DND-41 (cell line): ENCODE measurements at regions not wholly inside any gene's neighbourhood (a gene's known extent, or its start where the extent isn't known, plus 50 kb on each side); places are given as distances from the start of the nearest gene placed in this dataset.

Source experiments
- ATAC-seq: fragments of 200-7000 bp; cut with Tn5 transposase; 3 replicates; pipeline ENCODE4 v1.9.1; 2021; ENCODE audit warnings: low read depth; ENCODE audit not compliant: insufficient read depth
- DNase-seq: peaks from one replicate; pipeline ENCODE4 v3.0.0-alpha.2; 2020
- H2AFZ ChIP-seq: 2 replicates; pipeline ENCODE4 v1.6.0; 2012; ENCODE audit warnings: low read depth, low read length
- H3K27ac ChIP-seq: 2 replicates; pipeline ENCODE4 v1.5.1; 2012; ENCODE audit warnings: low read length, inconsistent platforms
- H3K27me3 ChIP-seq: fragments of 200-600 bp; sonication (generic); 2 replicates; pipeline ENCODE4 v1.6.0; 2012; ENCODE audit warnings: low read length, mild to moderate bottlenecking, inconsistent platforms; ENCODE audit not compliant: insufficient read depth, poor library complexity
- H3K36me3 ChIP-seq: 2 replicates; pipeline ENCODE4 v1.5.1; 2012; ENCODE audit warnings: low read length, inconsistent platforms; ENCODE audit not compliant: insufficient read depth
- H3K4me1 ChIP-seq: 2 replicates; pipeline ENCODE4 v1.5.1; 2012; ENCODE audit warnings: mild to moderate bottlenecking, low read length; ENCODE audit not compliant: insufficient read depth
- H3K4me2 ChIP-seq: 2 replicates; pipeline ENCODE4 v1.6.0; 2012; ENCODE audit warnings: mild to moderate bottlenecking, moderate library complexity, low read length, inconsistent platforms; ENCODE audit not compliant: insufficient read depth
- H3K4me3 ChIP-seq, 2 experiments: fragments of 200-600 bp in 1 of 2; shearing (Covaris generic) in 1 of 2; 2 replicates each; pipeline ENCODE4 v1.5.1; 2012 to 2016; ENCODE audit warnings: inconsistent platforms in 2 of 2, low read length in 2 of 2, mild to moderate bottlenecking in 2 of 2, low read depth in 1 of 2, moderate library complexity in 1 of 2
- H3K79me2 ChIP-seq: 2 replicates; pipeline ENCODE4 v1.6.0; 2012; ENCODE audit warnings: low read length, inconsistent platforms; ENCODE audit not compliant: insufficient read depth
- H3K9ac ChIP-seq: 2 replicates; pipeline ENCODE4 v1.6.0; 2012; ENCODE audit warnings: low read depth, mild to moderate bottlenecking, inconsistent platforms, low read length, moderate library complexity
- H3K9me3 ChIP-seq: 2 replicates; pipeline ENCODE4 v1.5.1; 2012; ENCODE audit warnings: low read length, moderate library complexity, mild to moderate bottlenecking, inconsistent platforms; ENCODE audit not compliant: insufficient read depth, severe bottlenecking
- H4K20me1 ChIP-seq: 2 replicates; pipeline ENCODE4 v1.6.0; 2012; ENCODE audit warnings: low read length; ENCODE audit not compliant: insufficient read depth
- EZH2 ChIP-seq: IDR thresholded peaks from 3 replicates; pipeline ENCODE4 v1.6.1; 2012; ENCODE audit warnings: borderline replicate concordance, low read depth, mild to moderate bottlenecking, moderate library complexity, low read length, inconsistent platforms; ENCODE audit not compliant: severe bottlenecking
- TF ChIP-seq, protein P1 (sequence below): IDR thresholded peaks from 2 replicates; pipeline ENCODE4 v1.5.1; 2012; ENCODE audit warnings: borderline replicate concordance, low read length, moderate library complexity, mild to moderate bottlenecking; ENCODE audit not compliant: poor library complexity, severe bottlenecking; ENCODE audit errors: extremely low read depth

DNA sequence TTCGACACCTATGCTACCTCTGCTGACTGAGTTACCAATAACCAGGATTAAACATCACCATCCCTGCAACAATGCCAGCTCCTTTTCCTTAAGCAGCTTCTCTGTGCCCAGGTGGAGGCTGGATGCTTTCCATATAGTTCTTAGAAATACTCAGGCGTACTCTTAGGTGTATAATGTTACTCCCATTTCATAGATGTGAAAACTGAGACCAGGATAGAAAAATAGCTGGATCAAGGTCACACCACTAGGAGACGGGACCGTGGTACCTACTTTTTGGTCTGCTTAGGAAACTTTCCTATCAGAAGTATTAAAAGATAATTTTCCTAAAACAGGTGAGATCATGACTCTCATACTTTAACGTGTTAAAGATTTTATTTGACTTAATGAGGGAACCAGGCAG lies 141.7 kb upstream of the RPL38 start:
- TF ChIP-seq, protein P1, sequence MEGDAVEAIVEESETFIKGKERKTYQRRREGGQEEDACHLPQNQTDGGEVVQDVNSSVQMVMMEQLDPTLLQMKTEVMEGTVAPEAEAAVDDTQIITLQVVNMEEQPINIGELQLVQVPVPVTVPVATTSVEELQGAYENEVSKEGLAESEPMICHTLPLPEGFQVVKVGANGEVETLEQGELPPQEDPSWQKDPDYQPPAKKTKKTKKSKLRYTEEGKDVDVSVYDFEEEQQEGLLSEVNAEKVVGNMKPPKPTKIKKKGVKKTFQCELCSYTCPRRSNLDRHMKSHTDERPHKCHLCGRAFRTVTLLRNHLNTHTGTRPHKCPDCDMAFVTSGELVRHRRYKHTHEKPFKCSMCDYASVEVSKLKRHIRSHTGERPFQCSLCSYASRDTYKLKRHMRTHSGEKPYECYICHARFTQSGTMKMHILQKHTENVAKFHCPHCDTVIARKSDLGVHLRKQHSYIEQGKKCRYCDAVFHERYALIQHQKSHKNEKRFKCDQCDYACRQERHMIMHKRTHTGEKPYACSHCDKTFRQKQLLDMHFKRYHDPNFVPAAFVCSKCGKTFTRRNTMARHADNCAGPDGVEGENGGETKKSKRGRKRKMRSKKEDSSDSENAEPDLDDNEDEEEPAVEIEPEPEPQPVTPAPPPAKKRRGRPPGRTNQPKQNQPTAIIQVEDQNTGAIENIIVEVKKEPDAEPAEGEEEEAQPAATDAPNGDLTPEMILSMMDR: no peak
- no peak for TF ChIP-seq EZH2
- Histone ChIP-seq H3K36me3 (no peaks in the 10 kb centered on the region), H3K79me2 (no peaks in the 10 kb centered on the region), H3K4me3 (no peak overlapping the region), H3K4me2 (no peak overlapping the region), H4K20me1 (no peaks in the 10 kb centered on the region), H3K9me3 (no peaks in the 10 kb centered on the region), H2AFZ (no peak overlapping the region), H3K27ac (no peak overlapping the region), H3K27me3 (peaks cover 5% of the 10 kb centered on the region), H3K4me1 (no peaks in the 10 kb centered on the region), H3K9ac (no peak overlapping the region)
- no peak for DNase-seq
- no peak for ATAC-seq

DNA sequence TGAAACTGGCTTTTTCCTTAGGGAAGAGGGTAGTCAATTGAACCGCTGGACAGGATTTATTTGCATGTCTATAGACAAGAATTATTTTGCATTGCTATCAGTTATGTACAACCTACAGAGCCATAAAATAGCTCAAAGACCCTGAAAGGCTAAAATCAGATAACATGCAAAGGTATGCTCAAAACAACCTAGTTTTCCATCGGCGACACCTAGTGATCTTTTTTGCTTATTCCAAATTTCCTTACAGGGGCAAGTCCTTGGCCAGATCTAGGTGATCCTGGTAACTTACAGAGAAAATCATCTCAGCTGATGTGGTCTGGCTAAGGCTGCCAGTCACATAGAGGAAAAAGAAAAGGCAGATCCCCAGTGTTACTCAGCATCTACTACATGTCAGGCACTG lies 141.2 kb upstream of the RPL38 start:
- no peak for TF ChIP-seq EZH2
- TF ChIP-seq, protein P1: no peak
- no peaks in the 10 kb centered on the region for H3K9me3 ChIP-seq
- H2AFZ ChIP-seq: no peak overlapping the region
- H3K4me1 ChIP-seq: no peaks in the 10 kb centered on the region
- H3K27me3 ChIP-seq: peaks cover 5% of the 10 kb centered on the region
- no peak overlapping the region for H3K9ac ChIP-seq
- no peaks in the 10 kb centered on the region for H3K36me3 ChIP-seq
- DNase-seq (no peak), ATAC-seq (no peak)
- H3K4me3 ChIP-seq: no peak overlapping the region
- H3K4me2 ChIP-seq: no peak overlapping the region
- no peaks in the 10 kb centered on the region for H3K79me2 ChIP-seq
- no peaks in the 10 kb centered on the region for H4K20me1 ChIP-seq
- no peak overlapping the region for H3K27ac ChIP-seq

DNA sequence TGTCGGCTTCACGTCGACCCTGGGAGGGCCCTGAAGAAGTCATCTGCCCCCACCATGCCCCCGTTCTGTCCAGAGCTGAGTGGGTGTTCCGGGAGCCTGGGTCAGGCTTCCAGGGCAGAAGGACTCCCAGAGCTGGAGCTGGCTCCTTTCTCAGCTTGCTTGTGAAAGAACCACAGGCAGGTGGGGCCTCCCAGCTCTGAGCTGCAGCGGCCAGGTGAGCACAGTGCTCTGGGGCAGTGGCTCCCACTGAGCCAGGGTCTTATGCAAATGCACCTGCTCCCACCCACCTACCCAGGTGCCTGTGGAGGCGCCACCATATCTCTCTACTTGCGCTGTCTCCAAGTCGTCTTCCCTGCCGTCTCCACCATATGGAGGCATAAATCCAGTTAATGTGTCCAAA lies 140.0 kb upstream of the RPL38 start:
- no peak for ATAC-seq
- Histone ChIP-seq H3K27me3 (peaks cover 5% of the 10 kb centered on the region), H3K9me3 (no peaks in the 10 kb centered on the region), H3K4me1 (no peaks in the 10 kb centered on the region), H3K4me2 (no peak overlapping the region), H2AFZ (no peak overlapping the region), H3K9ac (no peak overlapping the region), H3K4me3 (no peak overlapping the region), H3K36me3 (no peaks in the 10 kb centered on the region), H3K79me2 (no peaks in the 10 kb centered on the region), H4K20me1 (no peaks in the 10 kb centered on the region), H3K27ac (no peak overlapping the region)
- TF ChIP-seq EZH2: no peak
- TF ChIP-seq, protein P1: no peak
- DNase-seq: no peak

DNA sequence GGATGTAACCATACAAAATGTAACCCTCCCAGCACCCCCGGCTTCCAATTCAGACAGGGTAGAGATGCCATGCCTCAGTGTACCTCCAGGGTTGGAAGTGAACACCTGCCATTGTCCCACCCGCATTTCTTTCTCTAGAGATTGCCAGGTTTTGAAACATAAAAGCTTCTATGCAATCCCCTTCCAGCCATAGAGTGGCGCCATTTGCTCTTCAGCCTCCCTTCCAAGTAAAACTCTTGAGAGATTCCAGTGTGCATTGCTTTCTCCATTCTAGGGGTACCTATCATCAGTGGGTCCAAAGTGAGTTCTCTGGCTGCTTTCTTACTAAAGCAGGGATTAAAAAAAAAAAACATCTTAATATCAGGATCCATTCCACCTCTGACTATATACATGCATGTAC lies 133.1 kb upstream of the RPL38 start:
- Histone ChIP-seq H2AFZ (no peak overlapping the region), H3K9ac (no peak overlapping the region), H3K27me3 (no peaks in the 10 kb centered on the region), H3K9me3 (peaks cover 6% of the 10 kb centered on the region), H3K4me1 (no peaks in the 10 kb centered on the region), H3K4me3 (no peak overlapping the region), H3K36me3 (no peaks in the 10 kb centered on the region), H3K27ac (no peak overlapping the region), H3K4me2 (no peak overlapping the region), H3K79me2 (no peaks in the 10 kb centered on the region), H4K20me1 (no peaks in the 10 kb centered on the region)
- TF ChIP-seq EZH2: no peak
- TF ChIP-seq, protein P1: no peak
- ATAC-seq (no peak), DNase-seq (no peak)
